GM23338 (cell line): ENCODE measurements at regions not wholly inside any gene's neighbourhood (a gene's known extent, or its start where the extent isn't known, plus 50 kb on each side); places are given as distances from the start of the nearest gene placed in this dataset.
A peak's percentile ranks its signal among the peaks of the same experiment; 100 is the strongest.
"Not testable (repeated sequence)": the region's sequence is repeated elsewhere in the genome, so short reads cannot be mapped to it uniquely, and the experiment has no call there.

Experiments
- ATAC-seq: fragments of 200-7000 bp; cut with Tn5 transposase; 3 replicates; pipeline ENCODE4 v1.9.1; 2020
- DNase-seq: peaks from one replicate; pipeline ENCODE4 v3.0.0-alpha.2; 2015; ENCODE audit warnings: low spot score
- H2AFZ ChIP-seq: fragments of 200-600 bp; sonication (generic); 2 replicates; pipeline ENCODE4 v1.8.0; 2016; ENCODE audit warnings: antibody characterized with exemption, mild to moderate bottlenecking, moderate library complexity
- H3F3A ChIP-seq: fragments of 200-600 bp; sonication (generic); replicated peaks from 2 replicates; pipeline ENCODE4 v1.8.0; 2017; ENCODE audit warnings: antibody characterized with exemption, mixed run types, low read depth
- H3K27ac ChIP-seq: fragments of 200-600 bp; sonication (generic); 2 replicates; pipeline ENCODE4 v1.6.1; 2016; ENCODE audit warnings: low read depth
- H3K27me3 ChIP-seq: fragments of 200-600 bp; sonication (generic); 2 replicates; pipeline ENCODE4 v1.8.0; 2016; ENCODE audit warnings: mild to moderate bottlenecking, mixed run types, moderate library complexity; ENCODE audit not compliant: insufficient read depth
- H3K36me3 ChIP-seq: fragments of 200-600 bp; sonication (generic); 2 replicates; pipeline ENCODE4 v1.8.0; 2016; ENCODE audit warnings: mild to moderate bottlenecking; ENCODE audit not compliant: insufficient read depth
- H3K4me1 ChIP-seq: fragments of 200-600 bp; sonication (generic); 2 replicates; pipeline ENCODE4 v1.8.0; 2016; ENCODE audit warnings: mild to moderate bottlenecking, moderate library complexity; ENCODE audit not compliant: insufficient read depth
- H3K4me2 ChIP-seq: fragments of 200-600 bp; sonication (generic); 2 replicates; pipeline ENCODE4 v1.7.1; 2017; ENCODE audit warnings: mixed run types
- H3K4me3 ChIP-seq: fragments of 200-600 bp; sonication (generic); 2 replicates; pipeline ENCODE4 v1.6.1; 2016; ENCODE audit warnings: mixed run types
- H3K79me2 ChIP-seq: fragments of 200-600 bp; sonication (generic); replicated peaks from 2 replicates; pipeline ENCODE4 v1.8.0; 2017; ENCODE audit warnings: mild to moderate bottlenecking; ENCODE audit not compliant: insufficient read depth
- H3K9me2 ChIP-seq: fragments of 200-600 bp; sonication (generic); 2 replicates; pipeline ENCODE4 v1.8.0; 2017; ENCODE audit not compliant: insufficient read depth
- H4K20me1 ChIP-seq: fragments of 200-600 bp; sonication (generic); replicated peaks from 2 replicates; pipeline ENCODE4 v1.8.0; 2017; ENCODE audit warnings: mild to moderate bottlenecking; ENCODE audit not compliant: insufficient read depth
- H3K27ac Mint-ChIP-seq: 2 replicates; pipeline ENCODE4 v1.8.0; 2020; ENCODE audit warnings: inconsistent platforms, mild to moderate bottlenecking, moderate library complexity, mixed read lengths
- H3K27me3 Mint-ChIP-seq: 3 replicates; pipeline ENCODE4 v1.8.0; 2022; ENCODE audit warnings: low read depth, mild to moderate bottlenecking, moderate library complexity, mixed read lengths, inconsistent platforms; ENCODE audit not compliant: insufficient read depth, poor library complexity
- H3K36me3 Mint-ChIP-seq: 3 replicates; pipeline ENCODE4 v1.8.0; 2021; ENCODE audit warnings: low read depth, mild to moderate bottlenecking, inconsistent platforms, moderate library complexity, mixed read lengths
- H3K4me1 Mint-ChIP-seq: 3 replicates; pipeline ENCODE4 v1.8.0; 2020; ENCODE audit warnings: mild to moderate bottlenecking, inconsistent platforms, mixed read lengths
- H3K4me3 Mint-ChIP-seq: 3 replicates; pipeline ENCODE4 v1.8.0; 2021; ENCODE audit warnings: moderate library complexity, mild to moderate bottlenecking, inconsistent platforms, mixed read lengths
- H3K9me3 Mint-ChIP-seq: 3 replicates; pipeline ENCODE4 v1.8.0; 2020; ENCODE audit warnings: moderate library complexity, mild to moderate bottlenecking, inconsistent platforms, mixed read lengths

- not testable (repeated sequence) for DNase-seq
- ATAC-seq: peak; percentile 28
These were observed 50.2 kb upstream of the FCGR2A start for GRCh38 chr1:161454865-161455707.

GRCh38 chr1:161453950-161454864 lies 51.0 kb upstream of the FCGR2A start:
- H3K4me1 Mint-ChIP-seq, H3K36me3 Mint-ChIP-seq, H3K4me1 ChIP-seq, H3K79me2 ChIP-seq, DNase-seq, H3K27me3 Mint-ChIP-seq, H3K9me2 ChIP-seq, H3K9me3 Mint-ChIP-seq, H3K36me3 ChIP-seq, H3K4me3 Mint-ChIP-seq, H3F3A ChIP-seq, H2AFZ ChIP-seq, H3K27ac ChIP-seq, H3K27ac Mint-ChIP-seq, H4K20me1 ChIP-seq: not testable (repeated sequence)
- ATAC-seq: peak; percentile 74
- H3K4me2 ChIP-seq: 0 out of 2 replicates have a peak overlapping the region, but pooled peaks have one; percentile 64
- peaks cover 20% of the 10 kb centered on the region for H3K27me3 ChIP-seq
- H3K4me3 ChIP-seq: peak overlapping the region; percentile 41; the same call in 1 of the 2 replicates

More at GRCh38 chr1:161454865-161455707, 50.2 kb upstream of the FCGR2A start:
- H3K27me3 ChIP-seq: peaks cover 28% of the 10 kb centered on the region
- not testable (repeated sequence) for H3K27me3 Mint-ChIP-seq, H2AFZ ChIP-seq, H3K9me3 Mint-ChIP-seq, H3F3A ChIP-seq, H3K4me2 ChIP-seq, H3K27ac Mint-ChIP-seq, H3K27ac ChIP-seq, H3K36me3 Mint-ChIP-seq, H3K9me2 ChIP-seq, H3K4me3 Mint-ChIP-seq, H3K4me1 ChIP-seq, H3K79me2 ChIP-seq, H3K4me3 ChIP-seq, H3K4me1 Mint-ChIP-seq, H3K36me3 ChIP-seq, H4K20me1 ChIP-seq

GRCh38 chr1:161451698-161452348 lies 53.4 kb upstream of the FCGR2A start:
- H3K79me2 ChIP-seq, H3K4me1 ChIP-seq, H3K36me3 Mint-ChIP-seq, H3K4me2 ChIP-seq, H4K20me1 ChIP-seq, H3K4me1 Mint-ChIP-seq, H3K36me3 ChIP-seq, DNase-seq, H3K4me3 Mint-ChIP-seq, H3K27me3 Mint-ChIP-seq, H3K27me3 ChIP-seq, H3K9me2 ChIP-seq, H3K4me3 ChIP-seq, H3K9me3 Mint-ChIP-seq, H3K27ac ChIP-seq, H2AFZ ChIP-seq, H3F3A ChIP-seq, ATAC-seq, H3K27ac Mint-ChIP-seq: not testable (repeated sequence)

GRCh38 chr1:161447760-161448332 lies 57.4 kb upstream of the FCGR2A start:
- not testable (repeated sequence) for H3K27ac ChIP-seq, H3K4me3 Mint-ChIP-seq, H3K27me3 ChIP-seq, H3K79me2 ChIP-seq, H3K36me3 ChIP-seq, H3K9me3 Mint-ChIP-seq, H3K27me3 Mint-ChIP-seq, H3F3A ChIP-seq, H3K4me3 ChIP-seq, H3K36me3 Mint-ChIP-seq, H4K20me1 ChIP-seq, H3K4me1 Mint-ChIP-seq, H3K27ac Mint-ChIP-seq, H2AFZ ChIP-seq, H3K4me2 ChIP-seq, DNase-seq, H3K9me2 ChIP-seq, H3K4me1 ChIP-seq
- ATAC-seq: peak; percentile 1

GRCh38 chr1:161447040-161447759 lies 58.1 kb upstream of the FCGR2A start:
- not testable (repeated sequence) for H3F3A ChIP-seq, H3K9me3 Mint-ChIP-seq, H3K4me3 ChIP-seq, H3K27ac Mint-ChIP-seq, H3K27me3 Mint-ChIP-seq, H2AFZ ChIP-seq, H3K4me3 Mint-ChIP-seq, H3K9me2 ChIP-seq, H4K20me1 ChIP-seq, H3K36me3 ChIP-seq, H3K27me3 ChIP-seq, H3K36me3 Mint-ChIP-seq, H3K79me2 ChIP-seq, H3K4me1 ChIP-seq, DNase-seq, H3K4me1 Mint-ChIP-seq, H3K4me2 ChIP-seq, H3K27ac ChIP-seq
- ATAC-seq: peak; percentile 75
